ENCODE measurements at regions not wholly inside any gene's neighbourhood (a gene's known extent, or its start where the extent isn't known, plus 50 kb on each side); places are given as distances from the start of the nearest gene placed in this dataset.
"Not testable (repeated sequence)": the region's sequence is repeated elsewhere in the genome, so short reads cannot be mapped to it uniquely, and the experiment has no call there.

- Histone ChIP-seq H3K9me3 (no peaks in the 10 kb centered on the region), H3K4me3 (no peak overlapping the region), H3K27me3 (replicated peaks in 1 of 7) (no peaks in the 10 kb centered on the region), H3K36me3 (no peaks in the 10 kb centered on the region), H3K27ac (no peak overlapping the region), H3K4me1 (no peaks in the 10 kb centered on the region)
- TF ChIP-seq POLR2A (IDR thresholded peaks at IDR 0.05) (no peak), POLR2AphosphoS5 (IDR thresholded peaks at IDR 0.05) (no peak), CTCF (IDR thresholded peaks at IDR 0.05 in 8 of 11, conservative IDR thresholded peaks at IDR 0.05 in 3 of 11) (no peak)
- WGBS, 5 donors: 80 to 93% (median 86%) methylated on average over 4 of the region's 4 CpGs
- no peak for DNase-seq
- intact Hi-C loops (cut with DNase I; ENCODE audit: low total_unique reads): no loop called here
These were observed 150.5 kb upstream of the PRR20G start for GRCh38 chr3:127438371-127438770.

GRCh38 chr3:127435299-127435698 lies 147.5 kb upstream of the PRR20G start:
- H3K4me3 ChIP-seq; H3K9me3 ChIP-seq; H3K36me3 ChIP-seq; DNase-seq; H3K27ac ChIP-seq; H3K4me1 ChIP-seq; intact Hi-C loops (cut with DNase I; ENCODE audit: low total_unique reads): not testable (repeated sequence)
- 84 to 100% (median 91%) methylated on average over 1 to 2 of the region's 2 CpGs; no CpG with 5 or more reads in 1 of the 5 donors for WGBS, 5 donors
- H3K27me3 ChIP-seq (replicated peaks in 1 of 7): peaks cover 0 to 18% (median 3%) of the 10 kb centered on the region in 7 donors

GRCh38 chr3:127431066-127431465 lies 143.2 kb upstream of the PRR20G start:
- Histone ChIP-seq H3K9me3 (no peaks in the 10 kb centered on the region), H3K4me3 (no peak overlapping the region), H3K36me3 (no peaks in the 10 kb centered on the region), H3K27ac (no peak overlapping the region), H3K4me1 (no peaks in the 10 kb centered on the region), H3K27me3 (replicated peaks in 1 of 7) (peaks cover 0 to 56% (median 14%) of the 10 kb centered on the region in 7 donors)
- intact Hi-C loops (cut with DNase I; ENCODE audit: low total_unique reads): no loop called here
- WGBS, 5 donors: 77 to 89% (median 82%) methylated on average over 6 of the region's 6 CpGs
- TF ChIP-seq POLR2AphosphoS5 (IDR thresholded peaks at IDR 0.05) (no peak), CTCF (IDR thresholded peaks at IDR 0.05 in 8 of 11, conservative IDR thresholded peaks at IDR 0.05 in 3 of 11) (no peak), POLR2A (IDR thresholded peaks at IDR 0.05) (no peak)
- DNase-seq: no peak

- H3K27me3 ChIP-seq (replicated peaks in 1 of 7): peaks cover 0 to 80% (median 14%) of the 10 kb centered on the region in 7 donors
- no peak overlapping the region for H3K27ac ChIP-seq
These were observed 140.6 kb upstream of the PRR20G start for GRCh38 chr3:127428344-127428997.

More at GRCh38 chr3:127428344-127428997, 140.6 kb upstream of the PRR20G start:
- Histone ChIP-seq H3K9me3 (no peaks in the 10 kb centered on the region), H3K36me3 (no peaks in the 10 kb centered on the region), H3K4me3 (no peak overlapping the region), H3K4me1 (no peaks in the 10 kb centered on the region)
- no peak for TF ChIP-seq POLR2A (IDR thresholded peaks at IDR 0.05)
- TF ChIP-seq POLR2AphosphoS5 (IDR thresholded peaks at IDR 0.05): no peak
- TF ChIP-seq CTCF (IDR thresholded peaks at IDR 0.05 in 8 of 11, conservative IDR thresholded peaks at IDR 0.05 in 3 of 11): no peak
- DNase-seq: no peak
- intact Hi-C loops (cut with DNase I; ENCODE audit: low total_unique reads): no loop called here
- WGBS, 5 donors: 81 to 91% (median 83%) methylated on average over 2 of the region's 2 CpGs
